ENCODE measurements at regions not wholly inside any gene's neighbourhood (a gene's known extent, or its start where the extent isn't known, plus 50 kb on each side); places are given as distances from the start of the nearest gene placed in this dataset.
"Not testable (repeated sequence)": the region's sequence is repeated elsewhere in the genome, so short reads cannot be mapped to it uniquely, and the experiment has no call there.

- not testable (repeated sequence) for DNase-seq (ENCODE audit: low spot score)
Observed at GRCh38 chrX:84267432-84267831, 79.4 kb upstream of the RPS6KA6 start.

GRCh38 chrX:84259868-84260267 is 71.9 kb upstream of the RPS6KA6 start:
- no peak for DNase-seq (ENCODE audit: low spot score)

GRCh38 chrX:84258708-84259107 is 70.7 kb upstream of the RPS6KA6 start:
- DNase-seq (ENCODE audit: low spot score) = no peak

GRCh38 chrX:84248226-84248625 is 60.2 kb upstream of the RPS6KA6 start:
- DNase-seq (ENCODE audit: low spot score) = peak; percentile 18

DNA sequence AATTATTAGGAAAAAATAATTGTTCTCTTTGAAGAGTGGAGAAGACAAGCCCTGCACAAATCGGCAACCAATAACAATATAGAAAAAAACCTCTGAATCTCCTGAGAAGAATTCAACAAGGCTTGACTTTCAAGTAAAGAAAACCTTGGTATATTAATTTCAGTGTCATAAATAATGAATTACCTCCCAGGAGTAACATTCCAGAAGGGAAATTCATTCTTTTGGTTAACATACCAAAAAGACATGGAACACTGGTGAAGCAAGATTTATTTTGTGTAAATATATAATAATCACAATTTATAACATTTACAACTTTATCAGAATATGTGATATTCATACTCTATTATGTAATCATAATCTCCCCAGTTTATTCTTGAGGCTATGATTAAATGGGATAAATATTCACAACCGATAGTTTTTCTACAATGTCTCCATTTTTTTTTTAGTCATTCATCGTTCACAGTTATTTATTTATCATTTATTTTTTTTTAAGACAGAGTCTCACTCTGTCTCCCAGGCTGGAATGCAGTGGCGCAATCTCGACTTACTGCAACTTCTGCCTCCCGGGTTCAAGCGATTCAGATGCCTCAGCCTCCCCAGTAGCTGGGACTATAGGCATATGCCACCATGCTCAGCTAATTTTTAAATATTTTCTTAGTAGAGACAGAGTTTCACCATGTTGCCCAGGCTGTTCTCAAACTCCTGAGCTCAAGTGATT is 53.0 kb upstream of the RPS6KA6 start:
- no peak for DNase-seq (ENCODE audit: low spot score)
